ENCODE measurements at regions not wholly inside any gene's neighbourhood (a gene's known extent, or its start where the extent isn't known, plus 50 kb on each side); places are given as distances from the start of the nearest gene placed in this dataset.
"Not testable (repeated sequence)": the region's sequence is repeated elsewhere in the genome, so short reads cannot be mapped to it uniquely, and the experiment has no call there.

GRCh38 chr2:183935005-183935404 lies 663.3 kb upstream of the ZNF804A start:
- no peak for DNase-seq

GRCh38 chr2:183937220-183937619 lies 661.1 kb upstream of the ZNF804A start:
- DNase-seq = no peak

GRCh38 chr2:183946193-183946592 lies 652.1 kb upstream of the ZNF804A start:
- no peak for DNase-seq

GRCh38 chr2:183948861-183949260 lies 649.5 kb upstream of the ZNF804A start:
- no peak for DNase-seq

GRCh38 chr2:183950673-183951072 lies 647.7 kb upstream of the ZNF804A start:
- no peak for DNase-seq

GRCh38 chr2:183951630-183952029 lies 646.7 kb upstream of the ZNF804A start:
- DNase-seq = no peak

GRCh38 chr2:183952741-183953140 lies 645.6 kb upstream of the ZNF804A start:
- no peak for DNase-seq

- no peak for DNase-seq
Observed at GRCh38 chr2:183963609-183964008, 634.7 kb upstream of the ZNF804A start.

GRCh38 chr2:183964565-183964964 lies 633.8 kb upstream of the ZNF804A start:
- no peak for DNase-seq

GRCh38 chr2:183967756-183968155 lies 630.6 kb upstream of the ZNF804A start:
- no peak for DNase-seq

GRCh38 chr2:183975676-183976075 lies 622.7 kb upstream of the ZNF804A start:
- not testable (repeated sequence) for DNase-seq

GRCh38 chr2:183984871-183985270 lies 613.5 kb upstream of the ZNF804A start:
- DNase-seq = no peak

DNA sequence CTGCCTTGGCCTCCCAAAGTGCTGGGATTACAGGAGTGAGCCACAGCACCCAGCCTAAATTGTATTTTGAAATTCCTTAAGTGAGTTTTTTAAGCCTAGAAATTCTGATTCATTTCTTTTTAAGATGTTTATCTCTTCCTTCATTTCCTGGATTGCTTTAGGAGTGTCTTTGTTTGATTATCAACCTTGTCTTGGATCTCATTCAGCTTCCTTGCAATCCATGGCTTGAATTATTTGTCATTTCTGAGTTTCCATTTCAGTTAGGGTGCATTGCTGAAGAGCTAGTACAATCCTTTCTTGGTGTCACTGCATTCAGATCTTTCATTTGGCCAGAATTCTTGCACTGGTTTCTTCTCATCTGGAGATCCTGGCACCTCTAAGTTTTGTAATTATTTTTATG lies 606.4 kb upstream of the ZNF804A start:
- DNase-seq = no peak

- DNase-seq = no peak
Observed at GRCh38 chr2:183993052-183993451, 605.3 kb upstream of the ZNF804A start.

- no peak for DNase-seq
Observed at GRCh38 chr2:183995632-183996031, 602.7 kb upstream of the ZNF804A start.

GRCh38 chr2:183996825-183997793 lies 601.2 kb upstream of the ZNF804A start:
- no peak for DNase-seq

- no peak for DNase-seq
Observed at GRCh38 chr2:183998041-183998796, 600.1 kb upstream of the ZNF804A start.

- no peak for DNase-seq
Observed at GRCh38 chr2:183998797-183999190, 599.5 kb upstream of the ZNF804A start.

- DNase-seq = no peak
Observed at GRCh38 chr2:184004289-184004947, 593.9 kb upstream of the ZNF804A start.

DNA sequence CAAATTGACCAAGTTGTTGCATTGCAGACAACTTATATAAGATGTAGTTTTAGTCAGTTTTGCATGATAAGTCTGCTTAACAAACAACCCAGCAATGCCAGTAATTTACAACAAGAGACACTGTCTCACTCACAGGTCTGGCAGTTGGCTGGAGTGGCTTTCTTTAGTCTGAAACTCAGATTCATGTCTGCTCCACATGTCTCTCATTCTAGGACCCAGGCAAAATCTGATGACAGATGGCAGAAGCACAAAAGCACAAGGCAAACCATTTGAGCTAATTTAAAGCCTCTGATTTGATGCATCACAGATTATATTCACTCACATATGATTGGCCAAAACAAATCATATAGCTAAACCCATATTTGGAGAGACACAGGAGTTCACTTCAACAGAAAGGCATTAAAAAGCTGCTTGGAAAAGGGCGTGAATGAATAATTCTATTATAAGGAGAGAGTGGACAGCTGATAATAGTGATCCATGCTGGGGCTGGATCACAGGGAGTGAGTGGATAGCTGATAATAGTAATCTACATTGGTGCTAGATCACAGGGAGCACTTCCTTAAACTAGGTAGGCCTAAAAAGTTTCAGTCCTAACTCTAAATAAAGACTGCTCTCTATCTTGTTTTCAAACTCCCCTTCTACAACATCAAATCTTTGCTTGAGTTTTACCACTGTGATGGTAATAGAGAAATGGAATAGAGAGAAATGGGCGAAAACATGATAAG lies 593.2 kb upstream of the ZNF804A start:
- DNase-seq = no peak

DNA sequence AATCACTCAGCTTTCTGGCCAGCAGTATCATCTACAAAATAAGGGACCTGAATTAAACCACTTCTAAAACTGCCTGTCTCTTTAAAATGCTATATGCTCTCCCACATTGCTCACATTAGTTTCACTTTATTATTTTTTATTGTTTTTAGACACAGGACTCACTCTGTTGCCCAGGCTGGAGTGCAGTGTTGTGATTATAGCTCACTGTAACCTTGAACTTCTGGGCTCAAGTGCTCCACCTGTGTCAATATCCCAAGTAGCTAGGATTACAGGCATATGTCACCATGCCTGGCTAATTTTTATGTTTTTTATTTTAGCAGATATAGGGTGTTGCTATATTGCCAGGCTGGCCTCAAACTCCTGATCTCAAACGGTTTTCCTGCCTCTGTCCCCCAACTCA lies 591.3 kb upstream of the ZNF804A start:
- DNase-seq = no peak

DNA sequence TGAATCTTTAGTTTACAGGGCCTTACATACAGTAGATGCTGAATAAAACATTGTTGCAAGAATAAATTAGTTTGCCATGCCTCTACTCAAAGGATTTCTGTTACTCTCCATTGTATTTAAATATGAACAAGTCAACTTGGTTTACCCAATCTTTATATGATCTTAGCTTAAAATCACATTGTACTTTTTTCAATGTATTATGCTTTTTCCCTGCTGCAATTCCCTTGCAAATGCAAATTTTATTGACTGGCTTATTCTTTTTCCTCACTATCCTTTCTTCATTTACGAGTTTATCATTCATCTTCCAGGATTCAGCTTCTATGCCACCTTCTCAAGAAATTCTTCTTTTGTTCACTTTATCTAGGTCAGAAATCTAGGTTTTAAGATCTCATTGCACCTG lies 571.4 kb upstream of the ZNF804A start:
- no peak for DNase-seq

- no peak for DNase-seq
Observed at GRCh38 chr2:184030245-184030644, 568.1 kb upstream of the ZNF804A start.
